ENCODE measurements at regions not wholly inside any gene's neighbourhood (a gene's known extent, or its start where the extent isn't known, plus 50 kb on each side); places are given as distances from the start of the nearest gene placed in this dataset.

DNA sequence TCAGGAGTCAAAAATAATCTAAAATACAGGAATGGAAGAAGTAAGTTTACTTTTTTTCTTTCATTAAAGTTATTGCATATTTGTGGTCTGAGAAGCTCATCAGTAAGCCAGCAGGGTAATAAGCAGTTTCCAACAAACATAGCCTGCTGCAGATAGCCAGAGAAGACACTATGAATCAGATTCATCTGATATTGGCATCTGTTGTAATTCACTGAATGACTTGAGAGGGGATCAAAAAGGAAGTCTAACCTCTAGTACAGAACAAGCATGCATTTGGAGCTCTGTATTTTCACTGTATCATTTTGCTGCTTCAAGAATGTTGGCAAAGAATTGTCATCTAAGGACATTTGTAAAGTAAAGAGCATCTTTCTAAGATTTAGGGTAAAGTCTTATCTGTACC lies 53.8 kb upstream of the UFL1 start:
- no peak for TF ChIP-seq POLR2AphosphoS5 (IDR thresholded peaks at IDR 0.05; ENCODE audit: low read depth)
- TF ChIP-seq, protein P1, sequence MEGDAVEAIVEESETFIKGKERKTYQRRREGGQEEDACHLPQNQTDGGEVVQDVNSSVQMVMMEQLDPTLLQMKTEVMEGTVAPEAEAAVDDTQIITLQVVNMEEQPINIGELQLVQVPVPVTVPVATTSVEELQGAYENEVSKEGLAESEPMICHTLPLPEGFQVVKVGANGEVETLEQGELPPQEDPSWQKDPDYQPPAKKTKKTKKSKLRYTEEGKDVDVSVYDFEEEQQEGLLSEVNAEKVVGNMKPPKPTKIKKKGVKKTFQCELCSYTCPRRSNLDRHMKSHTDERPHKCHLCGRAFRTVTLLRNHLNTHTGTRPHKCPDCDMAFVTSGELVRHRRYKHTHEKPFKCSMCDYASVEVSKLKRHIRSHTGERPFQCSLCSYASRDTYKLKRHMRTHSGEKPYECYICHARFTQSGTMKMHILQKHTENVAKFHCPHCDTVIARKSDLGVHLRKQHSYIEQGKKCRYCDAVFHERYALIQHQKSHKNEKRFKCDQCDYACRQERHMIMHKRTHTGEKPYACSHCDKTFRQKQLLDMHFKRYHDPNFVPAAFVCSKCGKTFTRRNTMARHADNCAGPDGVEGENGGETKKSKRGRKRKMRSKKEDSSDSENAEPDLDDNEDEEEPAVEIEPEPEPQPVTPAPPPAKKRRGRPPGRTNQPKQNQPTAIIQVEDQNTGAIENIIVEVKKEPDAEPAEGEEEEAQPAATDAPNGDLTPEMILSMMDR (conservative IDR thresholded peaks at IDR 0.05; ENCODE audit: low read depth in 2 of 2): no peak
- no peak for TF ChIP-seq REST (IDR thresholded peaks at IDR 0.05; ENCODE audit: unreplicated experiment)
- no peak for TF ChIP-seq CREB1 (CRISPR knock-in tag; IDR thresholded peaks at IDR 0.05; ENCODE audit: low read depth)
- no peak for TF ChIP-seq NANOG (IDR thresholded peaks at IDR 0.05; ENCODE audit: borderline replicate concordance)
- TF ChIP-seq EZH2 (IDR thresholded peaks at IDR 0.05; ENCODE audit: low read depth, unreplicated experiment): no peak
- no peak for TF ChIP-seq JUNB (IDR thresholded peaks at IDR 0.05; ENCODE audit: unreplicated experiment)
- no peak for TF ChIP-seq EZH2phosphoT487 (IDR thresholded peaks at IDR 0.05; ENCODE audit: unreplicated experiment)
- no peak for TF ChIP-seq ETS1 (IDR thresholded peaks at IDR 0.05)
- TF ChIP-seq STAT1 (IDR thresholded peaks at IDR 0.05; ENCODE audit: unreplicated experiment): no peak
- no peak for TF ChIP-seq ZNF462 (CRISPR knock-in tag; IDR thresholded peaks at IDR 0.05)

All from GM23338 (cell line).